CD4-positive, alpha-beta T cell treated with Interleukin-4 for 4 hours (primary cell): ENCODE measurements at regions not wholly inside any gene's neighbourhood (a gene's known extent, or its start where the extent isn't known, plus 50 kb on each side); places are given as distances from the start of the nearest gene placed in this dataset.

Source experiments
- DNase-seq: peaks from one replicate; pipeline ENCODE4 v3.0.0-alpha.2; 2020

DNA sequence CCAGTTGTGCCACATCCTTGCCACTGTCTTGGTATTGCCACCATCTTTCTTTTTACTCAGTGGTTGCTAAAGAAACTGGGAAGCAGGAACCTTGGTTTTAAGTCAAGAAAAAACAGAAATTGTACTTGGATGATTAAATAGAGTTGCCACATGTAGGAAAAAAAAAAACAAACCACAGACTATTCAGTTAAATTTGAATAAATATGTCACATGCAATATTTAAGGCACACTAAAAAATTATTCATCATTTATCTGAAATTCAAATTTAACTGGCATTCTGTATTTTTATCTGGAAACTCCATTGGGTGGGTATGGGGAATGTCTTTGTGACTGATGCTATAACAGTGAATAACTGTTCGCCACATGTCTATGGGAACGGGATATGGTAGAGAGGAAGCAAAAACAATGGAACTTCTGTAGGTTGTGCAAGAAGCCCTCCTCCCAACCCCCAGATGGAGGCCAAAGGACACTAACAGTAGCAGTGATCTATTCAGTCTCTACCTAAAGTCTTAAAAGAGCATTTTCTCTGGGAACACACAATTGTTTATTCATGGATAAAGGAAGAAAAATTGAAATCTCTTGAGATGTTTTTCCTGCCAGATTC lies 57.0 kb upstream of the PLAC8 start:
- DNase-seq: no peak

GRCh38 chr4:83170952-83171399 lies 56.4 kb upstream of the PLAC8 start:
- DNase-seq: no peak
